Fibroblast of mammary gland (primary cell): ENCODE measurements at regions not wholly inside any gene's neighbourhood (a gene's known extent, or its start where the extent isn't known, plus 50 kb on each side); places are given as distances from the start of the nearest gene placed in this dataset.
A peak's percentile ranks its signal among the peaks of the same experiment; 100 is the strongest.
"Not testable (repeated sequence)": the region's sequence is repeated elsewhere in the genome, so short reads cannot be mapped to it uniquely, and the experiment has no call there.

ENCODE experiments used
- DNase-seq: peaks from one replicate; pipeline ENCODE4 v3.0.0-alpha.2; 2010; ENCODE audit warnings: low read depth
- H3K4me3 ChIP-seq: 2 replicates; pipeline ENCODE4 v1.5.1; 2011; ENCODE audit warnings: low read depth, mild to moderate bottlenecking, low read length, moderate library complexity; ENCODE audit not compliant: control insufficient read depth
- TF ChIP-seq, protein P1 (sequence below): conservative IDR thresholded peaks from 2 replicates; pipeline ENCODE4 v1.5.1; 2011; ENCODE audit warnings: low read depth, low read length, inconsistent platforms; ENCODE audit not compliant: control insufficient read depth, insufficient read depth

DNA sequence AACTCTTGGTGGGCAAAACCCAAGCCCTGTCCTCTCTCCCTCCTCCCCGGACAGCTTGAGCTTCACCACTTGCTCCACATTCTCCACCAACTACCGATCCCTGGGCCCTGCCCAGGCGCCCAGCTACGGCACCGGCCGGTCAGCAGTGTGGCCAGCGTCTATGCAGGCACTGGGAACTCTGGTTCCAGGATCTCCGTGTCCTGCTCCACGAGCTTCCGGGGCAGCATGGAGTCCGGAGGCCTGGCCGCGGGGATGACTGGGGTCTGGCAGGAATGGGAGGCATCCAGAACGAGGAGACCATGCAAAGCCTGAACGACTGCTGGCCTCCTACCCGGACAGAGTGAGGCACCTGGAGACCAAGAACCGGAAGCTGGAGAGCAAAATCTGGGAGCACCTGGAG is 68.9 kb upstream of the RTL6 start:
- TF ChIP-seq, protein P1, sequence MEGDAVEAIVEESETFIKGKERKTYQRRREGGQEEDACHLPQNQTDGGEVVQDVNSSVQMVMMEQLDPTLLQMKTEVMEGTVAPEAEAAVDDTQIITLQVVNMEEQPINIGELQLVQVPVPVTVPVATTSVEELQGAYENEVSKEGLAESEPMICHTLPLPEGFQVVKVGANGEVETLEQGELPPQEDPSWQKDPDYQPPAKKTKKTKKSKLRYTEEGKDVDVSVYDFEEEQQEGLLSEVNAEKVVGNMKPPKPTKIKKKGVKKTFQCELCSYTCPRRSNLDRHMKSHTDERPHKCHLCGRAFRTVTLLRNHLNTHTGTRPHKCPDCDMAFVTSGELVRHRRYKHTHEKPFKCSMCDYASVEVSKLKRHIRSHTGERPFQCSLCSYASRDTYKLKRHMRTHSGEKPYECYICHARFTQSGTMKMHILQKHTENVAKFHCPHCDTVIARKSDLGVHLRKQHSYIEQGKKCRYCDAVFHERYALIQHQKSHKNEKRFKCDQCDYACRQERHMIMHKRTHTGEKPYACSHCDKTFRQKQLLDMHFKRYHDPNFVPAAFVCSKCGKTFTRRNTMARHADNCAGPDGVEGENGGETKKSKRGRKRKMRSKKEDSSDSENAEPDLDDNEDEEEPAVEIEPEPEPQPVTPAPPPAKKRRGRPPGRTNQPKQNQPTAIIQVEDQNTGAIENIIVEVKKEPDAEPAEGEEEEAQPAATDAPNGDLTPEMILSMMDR, result no peak
- H3K4me3 ChIP-seq, result no peak overlapping the region
- no peak for DNase-seq

DNA sequence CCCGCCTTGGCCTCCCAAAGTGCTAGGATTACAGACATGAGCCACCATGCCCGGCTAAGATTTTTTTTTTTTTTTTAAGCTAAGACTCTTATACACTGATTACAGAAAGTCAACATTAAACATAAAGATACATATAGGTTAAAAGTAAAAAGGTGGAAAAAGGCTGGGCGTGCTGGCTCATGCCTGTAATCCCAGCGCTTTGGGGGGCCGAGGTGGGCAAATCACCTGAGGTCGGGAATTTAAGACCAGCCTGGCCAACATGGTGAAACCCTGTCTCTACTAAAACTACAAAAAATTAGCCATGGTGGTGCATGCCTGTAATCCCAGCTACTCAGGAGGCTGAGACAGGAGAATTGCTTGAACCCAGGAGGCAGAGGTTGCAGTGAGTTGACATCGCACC is 64.6 kb upstream of the RTL6 start:
- H3K4me3 ChIP-seq, DNase-seq: not testable (repeated sequence)

DNA sequence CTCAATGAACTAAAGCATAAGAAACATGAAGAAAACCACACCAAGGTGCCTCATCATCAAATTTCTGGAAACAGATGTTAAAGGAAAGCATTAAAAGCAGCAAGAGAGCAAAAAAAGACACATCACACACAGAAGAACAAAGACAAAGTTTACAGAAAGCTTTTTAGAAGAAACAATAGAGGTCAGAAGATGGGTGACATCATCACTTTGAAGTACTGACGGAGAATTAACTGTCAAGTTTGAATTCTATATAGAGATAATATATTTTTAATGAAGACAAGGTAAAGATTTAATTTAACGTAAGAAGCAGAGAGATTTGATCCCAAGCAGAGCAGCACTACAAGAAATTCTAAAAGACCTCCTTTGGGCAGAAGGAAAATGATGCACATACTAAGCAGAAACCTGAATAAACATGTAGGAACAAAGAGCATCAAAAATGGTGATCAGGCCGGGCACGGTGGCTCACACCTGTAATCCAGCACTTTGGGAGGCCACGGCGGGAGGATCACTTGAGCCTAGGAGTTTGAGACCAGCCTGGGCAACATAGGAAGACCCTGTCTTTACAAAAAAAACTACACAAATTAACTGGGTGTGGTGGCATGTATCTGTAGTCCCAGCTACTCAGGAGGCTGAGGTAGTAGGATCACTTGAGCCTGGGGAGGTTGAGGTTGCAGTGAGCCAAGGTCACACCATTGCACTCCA is 63.3 kb upstream of the RTL6 start:
- DNase-seq, result no peak
- H3K4me3 ChIP-seq, result no peak overlapping the region

DNA sequence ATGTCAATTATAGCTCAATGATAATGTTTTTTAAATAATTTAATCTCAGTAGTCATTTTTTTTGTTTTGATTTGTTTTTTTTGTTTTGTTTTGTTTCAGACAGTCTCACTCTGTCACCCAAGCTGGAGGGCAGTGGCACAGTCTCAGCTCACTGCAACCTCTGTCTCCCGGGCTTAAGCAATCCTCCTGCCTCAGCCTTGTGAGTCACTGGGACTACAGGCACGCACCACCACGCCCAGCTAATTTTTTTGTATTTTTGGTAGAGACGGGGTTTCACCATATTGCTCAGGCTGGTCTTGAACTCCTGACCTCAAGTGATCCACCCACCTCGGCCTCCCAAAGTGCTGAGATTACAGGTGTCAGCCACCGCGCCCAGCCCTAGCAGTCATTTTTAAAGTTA is 60.6 kb upstream of the RTL6 start:
- not testable (repeated sequence) for H3K4me3 ChIP-seq
- peak; percentile 66 for DNase-seq

More for the DNA sequence above, 63.3 kb upstream of the RTL6 start:
- TF ChIP-seq, protein P1, result no peak

DNA sequence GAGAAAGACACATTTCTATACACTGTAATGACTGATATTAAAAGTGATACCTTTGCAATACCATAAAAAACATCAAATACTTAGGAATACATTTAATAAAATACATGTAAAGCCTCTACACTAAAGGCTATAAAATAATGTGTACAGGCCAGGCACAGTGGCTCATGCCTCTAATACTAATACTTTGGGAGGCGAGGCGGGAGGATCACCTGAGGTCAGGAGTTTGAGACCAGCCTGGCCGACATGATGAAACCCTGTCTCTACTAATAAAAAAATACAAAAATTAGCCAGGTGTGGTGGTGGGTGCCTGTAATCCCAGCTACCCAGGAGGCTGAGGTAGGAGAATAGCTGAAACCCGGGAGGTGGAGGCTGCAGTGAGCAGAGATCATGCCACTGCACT is 59.8 kb upstream of the RTL6 start:
- not testable (repeated sequence) for DNase-seq, H3K4me3 ChIP-seq

DNA sequence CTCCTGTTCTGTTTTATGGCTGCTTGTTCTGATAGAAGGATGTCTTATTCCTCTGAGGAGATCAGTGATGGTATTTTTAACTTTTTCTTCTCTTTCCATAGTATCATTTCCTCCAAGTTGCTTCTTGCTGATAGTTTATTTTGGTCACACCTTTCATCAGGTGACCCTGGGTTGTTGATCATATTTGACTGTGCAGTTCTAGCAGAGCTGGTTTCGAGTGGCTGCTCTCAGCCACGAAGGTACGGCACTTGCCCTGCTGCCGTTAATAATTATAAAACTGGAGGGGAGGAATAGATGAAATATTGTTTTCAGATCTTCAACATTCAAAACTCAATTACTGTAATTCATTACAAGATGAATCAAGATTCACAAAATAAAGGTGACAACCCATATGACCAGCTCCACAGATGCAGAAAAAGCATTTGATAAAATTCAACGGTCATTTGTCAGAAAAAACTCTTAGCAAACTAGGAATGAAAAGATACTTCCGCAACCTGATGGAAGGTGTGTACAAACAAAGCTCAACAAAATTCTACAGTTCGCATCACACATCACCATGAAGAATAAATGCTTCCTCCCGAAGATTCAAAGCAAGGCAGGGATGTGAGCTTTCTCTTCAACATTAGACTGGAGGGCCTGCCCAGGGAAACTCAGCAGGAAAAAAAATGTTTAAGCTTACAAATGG is 59.2 kb upstream of the RTL6 start:
- no peak overlapping the region for H3K4me3 ChIP-seq
- no peak for DNase-seq
- TF ChIP-seq, protein P1, result no peak

DNA sequence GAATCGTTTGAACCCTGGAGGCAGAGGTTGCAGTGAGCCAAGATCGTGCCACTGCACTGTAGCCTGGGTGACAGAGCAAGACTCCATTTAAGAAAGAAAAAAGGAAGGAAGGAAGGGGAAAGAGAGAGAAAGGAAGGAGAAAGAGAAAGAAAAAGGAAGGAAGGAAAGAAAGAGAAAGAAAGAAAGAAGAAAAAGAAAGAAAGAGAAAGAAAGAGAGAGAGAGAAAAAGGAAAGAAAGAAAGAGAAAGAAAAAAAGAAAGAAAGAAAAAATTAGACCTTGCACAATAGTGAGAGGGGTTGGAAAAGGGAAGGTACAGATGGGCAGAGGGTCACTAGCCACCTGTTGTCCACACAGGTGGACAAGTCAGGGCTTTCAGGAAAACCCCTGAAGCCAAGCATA is 57.6 kb upstream of the RTL6 start:
- DNase-seq, result no peak
- no peak overlapping the region for H3K4me3 ChIP-seq
- TF ChIP-seq, protein P1, result no peak

DNA sequence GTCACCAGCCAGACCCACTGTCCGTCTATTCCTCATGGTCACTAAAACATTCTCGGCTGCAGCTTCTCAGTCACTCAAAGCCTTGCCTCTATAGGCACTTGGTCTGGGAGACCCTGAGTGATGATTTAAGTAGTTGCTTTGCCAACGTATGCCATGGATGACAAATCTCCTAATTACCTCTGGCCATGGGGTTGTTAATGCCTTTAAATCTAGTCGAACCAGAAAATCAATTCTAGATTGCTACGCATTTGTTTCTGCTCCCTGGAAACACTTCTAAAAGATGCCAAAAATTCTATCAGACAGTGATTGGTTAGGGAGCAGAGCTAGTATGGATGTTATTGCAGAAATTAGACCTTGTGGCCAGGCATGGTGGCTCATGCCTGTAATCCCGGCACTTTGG is 57.0 kb upstream of the RTL6 start:
- no peak for DNase-seq
- TF ChIP-seq, protein P1, result no peak
- H3K4me3 ChIP-seq, result no peak overlapping the region
